ENCODE measurements at regions not wholly inside any gene's neighbourhood (a gene's known extent, or its start where the extent isn't known, plus 50 kb on each side); places are given as distances from the start of the nearest gene placed in this dataset.

DNA sequence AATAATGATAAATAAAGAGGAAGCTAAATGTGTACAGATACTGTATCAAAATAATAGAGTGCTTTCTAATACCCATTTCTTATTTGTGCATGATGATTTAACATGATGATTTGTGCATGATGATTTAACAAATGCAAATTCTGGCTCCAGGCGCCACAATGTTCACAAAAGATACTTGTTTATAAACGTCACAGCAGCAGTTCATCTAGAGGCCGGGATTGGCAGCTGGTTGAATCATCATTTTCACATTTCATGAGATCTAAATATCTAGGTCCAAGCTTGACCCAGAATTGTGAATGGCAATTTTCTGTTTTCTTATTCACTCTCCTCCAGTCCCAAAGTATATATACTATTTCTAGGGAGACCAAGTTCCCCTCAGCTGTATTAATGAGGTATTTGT is 322.0 kb downstream of the SUCLG1 start:
- TF ChIP-seq, protein P1, sequence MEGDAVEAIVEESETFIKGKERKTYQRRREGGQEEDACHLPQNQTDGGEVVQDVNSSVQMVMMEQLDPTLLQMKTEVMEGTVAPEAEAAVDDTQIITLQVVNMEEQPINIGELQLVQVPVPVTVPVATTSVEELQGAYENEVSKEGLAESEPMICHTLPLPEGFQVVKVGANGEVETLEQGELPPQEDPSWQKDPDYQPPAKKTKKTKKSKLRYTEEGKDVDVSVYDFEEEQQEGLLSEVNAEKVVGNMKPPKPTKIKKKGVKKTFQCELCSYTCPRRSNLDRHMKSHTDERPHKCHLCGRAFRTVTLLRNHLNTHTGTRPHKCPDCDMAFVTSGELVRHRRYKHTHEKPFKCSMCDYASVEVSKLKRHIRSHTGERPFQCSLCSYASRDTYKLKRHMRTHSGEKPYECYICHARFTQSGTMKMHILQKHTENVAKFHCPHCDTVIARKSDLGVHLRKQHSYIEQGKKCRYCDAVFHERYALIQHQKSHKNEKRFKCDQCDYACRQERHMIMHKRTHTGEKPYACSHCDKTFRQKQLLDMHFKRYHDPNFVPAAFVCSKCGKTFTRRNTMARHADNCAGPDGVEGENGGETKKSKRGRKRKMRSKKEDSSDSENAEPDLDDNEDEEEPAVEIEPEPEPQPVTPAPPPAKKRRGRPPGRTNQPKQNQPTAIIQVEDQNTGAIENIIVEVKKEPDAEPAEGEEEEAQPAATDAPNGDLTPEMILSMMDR (optimal IDR thresholded peaks at IDR 0.05 in 1 of 3, IDR thresholded peaks at IDR 0.05 in 1 of 3, conservative IDR thresholded peaks at IDR 0.05 in 1 of 3; ENCODE audit: extremely low read depth in 1 of 3, insufficient read depth in 2 of 3, low read length in 3 of 3): no peak
- TF ChIP-seq EZH2 (IDR thresholded peaks at IDR 0.05; ENCODE audit: low read length): no peak
